Activated gamma-delta T cell (primary cell): ENCODE measurements at regions not wholly inside any gene's neighbourhood (a gene's known extent, or its start where the extent isn't known, plus 50 kb on each side); places are given as distances from the start of the nearest gene placed in this dataset.
"Not testable (repeated sequence)": the region's sequence is repeated elsewhere in the genome, so short reads cannot be mapped to it uniquely, and the experiment has no call there.

Source experiments
- DNase-seq: peaks from one replicate; lab custom pipeline; 2025; lab: John Stamatoyannopoulos, UW

DNA sequence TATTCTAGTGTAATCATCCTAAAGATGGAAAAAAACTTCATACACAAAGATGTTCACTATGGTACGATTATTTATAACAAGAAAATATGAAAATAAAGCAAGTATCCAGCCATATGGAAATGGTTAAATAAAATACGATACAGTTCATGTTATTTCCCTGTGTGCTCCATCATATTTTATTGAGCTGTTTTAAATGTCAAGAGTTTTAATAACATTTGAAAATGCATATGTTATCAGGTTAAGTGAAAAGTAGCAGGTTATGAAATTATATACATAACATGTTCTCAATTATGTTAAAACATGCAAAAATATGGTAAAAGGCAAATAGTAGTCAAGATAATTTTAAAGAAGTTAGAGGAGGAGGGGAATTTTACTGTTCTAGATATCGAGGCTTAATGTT, 192.0 kb downstream of the HNRNPD start:
- DNase-seq = no peak

DNA sequence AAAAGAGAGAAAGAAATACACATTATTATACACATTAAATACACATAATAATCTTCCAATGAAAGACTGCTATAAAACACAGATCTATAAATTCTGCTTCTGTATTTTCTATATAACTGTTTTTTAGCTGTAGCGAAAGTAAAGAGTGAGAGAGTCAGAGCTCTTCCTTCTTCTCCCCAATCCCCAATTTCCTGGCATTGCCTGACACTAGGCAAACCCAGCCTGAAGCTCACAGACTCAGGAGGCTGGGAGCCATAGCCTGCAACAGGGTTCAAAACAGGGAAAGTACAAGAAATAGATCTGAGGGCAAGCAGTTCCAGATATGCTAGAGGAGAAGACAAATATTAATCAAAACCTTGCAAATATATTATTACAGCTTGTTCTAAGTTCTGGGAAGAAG, 201.6 kb downstream of the HNRNPD start:
- no peak for DNase-seq

DNA sequence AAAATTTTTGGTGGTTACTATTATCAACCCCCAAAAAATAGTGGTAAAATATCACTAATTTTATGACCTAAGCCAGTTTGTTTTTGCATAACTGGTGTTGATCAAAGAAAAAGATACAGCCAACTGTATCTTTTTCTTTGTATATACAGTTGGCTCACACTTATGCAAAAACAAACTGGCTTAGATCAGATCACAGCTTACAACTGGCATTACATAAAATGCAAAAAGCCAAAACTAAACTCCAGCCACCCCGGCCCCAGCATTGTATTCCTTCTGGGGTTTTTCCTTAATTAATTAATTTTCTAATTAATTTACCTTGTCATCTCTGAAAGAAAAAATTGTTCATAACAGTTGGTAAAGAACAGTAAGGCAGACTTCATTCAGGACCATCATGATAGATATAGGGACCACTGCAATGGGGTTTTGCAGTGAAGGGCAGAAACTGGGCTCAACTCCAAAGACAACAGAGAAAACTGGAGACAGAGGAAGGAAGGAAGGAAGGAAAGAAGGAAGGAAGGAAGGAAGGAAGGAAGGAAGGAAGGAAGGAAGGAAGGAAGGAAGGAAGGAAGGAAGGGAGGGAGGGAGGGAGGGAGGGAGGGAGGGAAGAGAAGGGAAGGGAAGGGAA, 202.1 kb downstream of the HNRNPD start:
- no peak for DNase-seq

DNA sequence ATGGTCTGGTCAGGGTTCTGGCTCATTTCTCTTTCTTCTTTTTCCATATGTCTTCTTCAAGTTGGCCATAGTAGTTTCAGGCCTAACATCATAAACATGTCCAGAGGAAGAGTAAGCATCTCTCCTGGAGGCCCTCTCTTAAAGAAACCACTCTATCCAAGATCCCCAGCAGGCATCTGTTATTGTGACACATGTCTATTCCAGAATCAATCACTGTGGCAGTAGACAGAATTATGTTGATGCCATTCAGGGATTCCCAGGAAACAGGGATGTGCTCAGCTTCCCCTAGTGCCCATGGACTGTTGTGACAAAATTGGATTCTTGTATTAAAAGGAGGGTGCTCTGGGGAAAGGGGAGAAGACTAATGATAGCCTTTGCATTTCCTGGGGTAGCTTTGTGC, 224.0 kb downstream of the HNRNPD start:
- no peak for DNase-seq

DNA sequence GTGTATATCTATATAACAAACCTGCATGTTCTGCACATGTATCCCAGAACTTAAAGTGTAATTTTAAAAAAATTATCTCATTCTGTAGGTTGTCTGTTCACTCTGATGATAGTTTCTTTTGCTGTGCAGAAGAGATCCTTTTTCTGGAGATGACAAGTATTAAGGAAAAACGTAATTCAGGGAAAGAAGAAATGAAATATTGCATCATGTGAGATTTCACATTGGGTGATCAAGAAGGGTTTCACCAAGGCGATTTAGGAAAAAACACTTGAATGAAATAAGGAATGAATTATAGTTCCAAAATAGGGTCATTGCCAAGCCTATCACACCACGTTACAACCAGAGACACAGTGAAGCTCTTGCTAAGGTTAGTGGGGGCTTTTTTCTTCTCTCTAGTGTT, 227.9 kb downstream of the HNRNPD start:
- no peak for DNase-seq

DNA sequence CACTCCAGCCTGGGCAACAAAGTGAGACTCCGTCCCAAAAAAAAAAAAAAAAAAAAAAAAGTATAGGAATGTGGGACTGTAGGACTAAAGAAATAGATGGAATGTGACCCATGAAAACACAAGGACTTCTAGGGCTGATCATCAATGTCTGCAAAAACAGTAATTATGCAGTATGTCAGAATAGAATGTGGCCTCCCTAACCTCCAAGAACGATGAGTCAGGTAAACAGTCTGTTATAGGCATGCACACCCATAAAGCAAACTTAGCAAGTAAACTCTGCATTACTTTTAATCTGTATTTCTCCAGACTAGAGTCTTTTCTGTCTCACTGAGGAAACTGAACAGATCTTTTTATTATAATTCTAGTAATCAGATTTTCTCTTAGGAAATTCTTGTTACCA, 233.4 kb downstream of the HNRNPD start:
- DNase-seq = no peak

DNA sequence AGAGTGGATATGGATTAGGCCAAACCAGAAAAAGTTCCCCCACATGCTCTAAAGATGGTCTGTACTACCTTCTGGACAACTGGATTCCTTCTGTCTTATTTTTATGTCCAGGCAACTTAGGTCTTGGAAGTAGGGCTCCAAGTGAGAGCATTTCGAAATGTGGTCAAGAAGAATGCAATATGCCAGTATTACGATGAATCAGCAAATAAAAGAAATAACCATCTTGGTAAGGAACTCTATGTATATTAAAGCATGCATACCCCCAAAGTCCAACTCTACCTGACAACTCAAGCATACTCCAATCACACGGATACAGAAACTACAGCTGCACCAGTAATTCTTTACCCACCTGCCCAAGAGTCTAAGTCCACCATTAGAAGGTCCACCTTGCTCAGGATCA, 234.5 kb downstream of the HNRNPD start:
- DNase-seq = no peak

DNA sequence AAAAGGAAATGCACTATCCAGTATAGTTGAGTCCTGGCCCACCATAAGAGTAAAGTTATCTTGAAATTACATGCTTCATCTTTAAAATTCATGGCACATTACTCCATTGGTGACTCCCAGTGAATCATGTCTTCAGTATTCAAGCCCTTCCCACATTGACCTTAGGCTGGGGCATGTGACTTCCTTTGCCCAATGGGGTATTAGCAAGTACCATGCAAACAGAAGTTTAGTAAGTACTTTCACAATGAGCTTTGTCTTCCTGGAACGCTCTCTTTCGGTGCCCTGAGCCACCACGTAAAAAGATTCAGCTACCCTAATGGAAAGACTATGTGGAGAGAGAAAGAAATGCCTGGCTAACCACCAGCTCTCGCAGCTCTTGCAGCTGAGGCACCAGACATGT, 235.4 kb downstream of the HNRNPD start:
- DNase-seq = no peak

DNA sequence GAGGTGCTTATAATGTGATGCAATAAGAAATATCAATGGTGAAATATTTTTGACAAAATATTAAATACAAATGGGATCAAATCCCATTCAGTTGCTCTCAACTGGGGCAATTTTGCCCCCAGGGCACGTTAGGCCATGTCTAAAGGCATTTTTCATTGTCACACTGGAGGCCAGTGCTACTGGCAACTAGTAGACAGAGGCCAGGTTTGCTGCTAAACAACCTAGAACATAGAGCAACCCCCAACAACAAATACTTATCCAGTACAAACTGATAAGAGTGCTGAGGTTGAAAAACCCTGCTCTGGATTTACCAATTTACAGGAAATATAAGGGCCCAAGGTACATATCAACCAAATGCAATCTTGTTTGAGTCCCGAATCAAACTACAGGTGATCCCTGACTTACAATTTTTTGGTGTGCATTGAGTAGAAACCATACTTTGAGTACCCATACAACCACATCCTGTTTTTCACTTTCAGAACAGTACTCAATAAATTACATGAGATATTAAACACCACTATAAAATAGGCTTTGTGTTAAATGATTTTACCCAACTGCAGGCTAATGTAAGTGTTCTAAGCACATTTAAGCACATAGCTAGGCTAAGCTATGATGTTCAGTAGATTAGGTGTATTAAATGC, 237.5 kb downstream of the HNRNPD start:
- no peak for DNase-seq

DNA sequence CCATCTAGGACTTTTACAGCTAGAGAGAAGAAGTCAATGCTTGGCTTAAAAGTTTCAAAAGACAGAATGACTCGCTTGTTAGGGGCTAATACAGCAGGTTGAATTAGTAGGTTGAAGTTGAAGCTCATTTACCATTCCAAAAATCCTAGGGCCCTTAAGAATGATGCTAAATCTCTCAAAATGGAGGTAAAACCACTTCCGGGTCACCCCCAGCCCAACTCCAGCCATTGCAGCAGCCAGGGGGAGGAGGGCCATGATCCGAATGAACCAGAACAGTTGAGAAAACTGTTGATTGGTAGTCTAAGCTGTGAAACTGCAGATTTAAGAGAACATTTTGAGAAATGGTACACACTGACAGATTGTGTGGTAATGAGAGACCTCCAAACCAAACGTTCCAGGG, 245.4 kb downstream of the HNRNPD start:
- DNase-seq = no peak

DNA sequence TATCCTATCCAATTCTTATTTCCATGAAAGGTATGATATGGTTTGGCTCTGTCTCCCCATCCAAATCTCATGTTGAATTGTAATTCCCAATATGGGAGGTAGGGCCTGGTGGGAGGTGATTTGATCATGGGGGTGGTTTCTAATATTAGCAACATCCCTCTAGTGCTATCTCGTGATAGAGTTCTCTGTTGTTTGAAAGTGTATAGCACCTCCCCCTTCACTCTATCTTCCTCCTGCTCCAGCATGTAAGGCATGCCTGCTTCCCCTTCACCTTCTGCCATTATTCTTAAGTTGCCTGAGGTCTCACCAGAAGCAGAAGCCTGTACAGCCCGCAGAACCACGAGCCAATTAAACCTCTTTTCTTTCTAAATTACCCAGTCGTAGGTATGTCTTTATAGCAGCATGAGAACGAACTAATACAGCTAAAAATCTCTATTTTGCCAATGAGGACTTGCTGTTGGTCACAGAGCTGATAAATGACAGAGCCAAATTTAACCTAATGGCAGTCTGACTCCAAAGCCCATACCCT, 247.2 kb downstream of the HNRNPD start:
- DNase-seq = no peak

DNA sequence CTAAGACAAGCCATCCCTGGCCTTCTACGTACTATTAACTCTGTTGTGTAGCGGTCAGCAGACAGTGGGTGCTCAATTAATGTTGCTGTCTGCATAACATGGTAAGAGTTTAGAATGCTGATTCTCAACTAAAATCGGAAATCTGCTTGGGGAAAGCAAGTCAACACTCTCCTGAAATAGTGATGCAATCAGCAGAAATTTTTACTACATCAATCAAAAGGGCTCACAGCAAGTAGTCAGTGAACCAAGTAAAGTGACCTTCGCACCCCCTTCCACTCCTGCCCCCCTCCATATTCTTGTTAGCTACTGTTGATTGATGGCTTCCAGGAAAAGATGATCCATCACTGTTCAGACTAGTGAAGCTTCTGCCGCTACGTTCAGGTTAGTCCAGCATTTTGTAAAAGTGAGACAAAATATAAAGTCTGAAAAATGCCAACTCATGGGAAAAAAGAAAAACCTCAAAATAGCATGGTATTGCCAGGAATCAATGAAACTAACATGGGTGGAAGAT, 247.9 kb downstream of the HNRNPD start:
- no peak for DNase-seq

DNA sequence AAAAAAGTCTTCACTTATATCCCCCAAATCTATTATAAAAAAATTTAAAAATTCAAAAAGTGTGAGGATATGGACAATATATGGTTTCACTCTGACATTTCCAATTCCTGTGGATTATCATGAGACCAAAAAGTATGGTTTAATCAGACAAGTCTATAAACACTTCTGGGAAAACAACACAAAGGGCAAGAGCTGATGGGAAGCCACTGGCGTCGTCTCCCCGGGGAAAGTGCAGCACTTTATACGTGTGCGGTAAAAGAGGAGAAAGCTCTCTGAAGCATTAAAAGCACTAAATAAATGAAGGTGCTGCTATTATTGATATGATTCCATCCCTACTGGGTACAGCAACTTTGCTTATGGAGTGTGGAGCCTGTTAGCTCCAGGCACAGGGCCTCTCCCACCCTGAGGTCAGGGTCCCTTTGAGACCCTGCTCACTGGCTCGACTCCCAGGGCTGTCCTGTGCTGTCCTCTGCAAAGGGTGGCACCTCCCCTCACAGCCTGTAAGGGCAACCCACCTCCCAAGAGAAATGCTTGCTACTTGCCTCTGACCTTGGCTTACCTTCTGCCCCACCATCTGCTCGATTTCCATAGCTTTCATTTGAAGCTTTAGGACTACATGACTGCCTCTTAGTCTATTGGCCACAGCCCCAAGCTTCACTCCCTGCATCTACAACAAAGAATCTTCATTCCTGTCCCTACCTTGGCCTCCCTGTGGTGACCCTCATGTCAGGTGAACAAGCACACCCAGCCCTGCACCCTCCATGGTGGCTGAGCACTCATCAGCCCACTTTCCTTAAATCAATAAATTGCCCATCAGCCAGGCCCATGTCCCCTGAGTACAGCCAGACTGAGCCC, 248.6 kb downstream of the HNRNPD start:
- DNase-seq = no peak

DNA sequence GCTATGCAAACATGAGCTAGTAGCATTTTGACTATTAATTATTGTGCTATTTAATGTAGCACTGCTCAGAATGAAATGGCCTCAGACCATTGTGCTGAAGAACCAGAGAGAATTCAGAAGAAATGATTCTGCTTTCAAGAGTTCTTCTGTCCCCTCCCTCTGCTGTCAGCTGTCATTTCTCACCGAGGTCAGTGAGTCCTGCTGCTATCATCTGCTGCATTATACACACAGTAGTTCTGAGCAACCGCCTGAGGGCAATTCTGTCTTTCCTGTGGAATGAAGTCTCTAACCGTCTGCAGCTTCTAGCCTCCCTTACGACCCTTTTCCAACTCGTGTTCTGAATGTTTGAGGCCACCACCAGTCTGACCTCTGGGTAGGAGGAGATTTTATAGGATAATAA, 249.4 kb downstream of the HNRNPD start:
- DNase-seq = no peak

DNA sequence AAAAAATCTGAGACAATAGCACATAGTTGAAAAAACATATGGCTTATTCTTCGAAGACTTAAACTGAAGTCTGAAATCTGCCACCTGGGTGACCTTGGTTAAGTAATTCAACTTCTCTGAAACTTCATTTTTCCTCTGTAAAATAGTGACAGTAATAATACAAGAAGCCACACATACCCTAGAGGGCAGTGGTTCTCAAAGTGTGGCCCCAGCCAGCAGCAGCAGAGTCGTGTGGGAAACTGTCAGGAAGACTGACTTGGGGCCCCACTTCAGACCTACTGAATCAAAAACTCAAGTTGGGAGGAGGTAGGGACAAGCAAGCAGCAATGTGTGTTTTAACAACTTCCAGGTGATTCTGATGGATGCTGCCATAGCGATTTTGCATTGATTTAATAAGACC, 249.9 kb downstream of the HNRNPD start:
- no peak for DNase-seq

DNA sequence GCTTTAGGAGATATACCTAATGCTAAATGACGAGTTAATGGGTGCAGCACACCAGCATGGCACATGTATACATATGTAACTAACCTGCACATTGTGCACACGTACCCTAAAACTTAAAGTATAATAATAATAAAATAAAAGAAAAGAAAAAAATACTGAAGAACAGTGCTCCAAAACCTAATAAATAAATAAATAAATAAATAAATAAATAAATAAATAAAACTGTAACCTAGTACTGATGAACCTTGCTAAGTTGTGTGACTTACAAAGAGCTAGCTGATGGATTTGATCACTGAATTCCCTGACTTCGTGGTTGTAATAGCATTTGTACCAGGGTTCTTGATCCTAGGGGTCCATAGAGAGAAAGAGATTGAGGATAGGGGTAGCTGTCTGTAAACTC, 258.6 kb downstream of the HNRNPD start:
- not testable (repeated sequence) for DNase-seq

DNA sequence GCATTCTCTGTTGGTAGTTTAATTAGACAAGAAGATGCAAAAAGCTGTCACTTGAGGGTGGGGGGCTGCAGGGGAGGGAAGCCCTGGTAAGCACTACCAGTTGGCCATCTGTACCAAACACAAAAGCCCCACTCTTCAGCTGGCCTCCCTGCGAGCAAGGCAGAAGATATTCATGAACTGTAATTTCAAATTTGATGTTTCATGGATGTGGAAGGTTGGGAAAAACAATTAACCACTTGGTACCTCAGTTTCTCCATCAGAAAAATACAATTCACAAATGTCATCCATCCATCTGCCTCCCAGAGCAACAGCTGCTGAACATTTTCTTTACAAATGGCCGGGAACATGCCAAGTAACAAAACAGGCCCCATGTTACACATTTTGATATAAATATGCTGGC, 265.3 kb downstream of the HNRNPD start:
- DNase-seq = no peak

DNA sequence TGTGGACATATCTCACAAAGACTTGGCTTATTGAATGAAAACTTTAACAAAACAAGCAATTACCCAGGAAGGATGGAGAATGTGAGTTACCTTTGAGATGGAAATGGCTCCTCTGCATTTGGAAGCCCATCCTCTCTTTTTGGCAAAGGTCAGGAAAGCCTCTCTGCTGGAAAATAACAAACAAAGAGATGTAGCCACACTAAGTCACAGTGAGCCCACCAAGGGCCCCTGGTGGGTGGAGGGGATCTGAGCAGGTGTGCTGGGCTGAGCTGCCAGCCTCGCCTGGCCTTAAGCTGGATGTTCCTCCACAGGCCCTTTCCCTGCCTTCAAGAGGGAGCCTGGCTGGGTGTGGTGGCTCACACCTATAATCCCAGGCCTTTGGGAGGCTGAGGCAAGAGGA, 269.2 kb downstream of the HNRNPD start:
- no peak for DNase-seq

DNA sequence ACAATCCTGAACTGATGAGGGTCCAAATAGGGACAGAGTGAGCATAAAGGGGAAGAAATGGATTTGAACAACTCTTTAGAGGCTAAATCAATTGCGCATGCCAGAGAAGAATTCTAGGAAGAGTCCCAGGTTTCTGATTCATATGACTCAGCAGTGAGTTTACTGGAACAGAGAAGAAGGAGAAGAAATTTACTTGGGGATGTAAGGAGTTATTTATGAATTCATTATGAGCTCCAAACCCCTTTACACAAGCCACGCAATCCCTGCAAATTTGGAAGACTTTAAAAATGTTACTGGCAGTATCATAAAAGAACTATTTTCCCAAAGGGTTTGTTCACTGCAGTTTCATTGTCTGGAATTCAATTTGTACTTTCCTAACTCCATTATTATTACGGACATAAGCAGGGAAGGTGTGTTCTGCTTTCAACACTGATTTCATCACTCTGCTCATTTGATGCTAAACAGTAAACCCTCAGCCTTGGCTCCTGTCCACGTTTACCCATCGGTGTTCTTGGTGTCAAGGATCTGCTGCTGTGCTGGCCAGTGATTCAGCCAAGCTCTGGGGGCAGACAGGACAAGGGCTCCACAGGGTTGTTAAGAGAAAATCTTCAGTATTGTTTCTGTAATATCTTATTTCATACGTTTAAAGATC, 273.7 kb downstream of the HNRNPD start:
- DNase-seq = no peak

DNA sequence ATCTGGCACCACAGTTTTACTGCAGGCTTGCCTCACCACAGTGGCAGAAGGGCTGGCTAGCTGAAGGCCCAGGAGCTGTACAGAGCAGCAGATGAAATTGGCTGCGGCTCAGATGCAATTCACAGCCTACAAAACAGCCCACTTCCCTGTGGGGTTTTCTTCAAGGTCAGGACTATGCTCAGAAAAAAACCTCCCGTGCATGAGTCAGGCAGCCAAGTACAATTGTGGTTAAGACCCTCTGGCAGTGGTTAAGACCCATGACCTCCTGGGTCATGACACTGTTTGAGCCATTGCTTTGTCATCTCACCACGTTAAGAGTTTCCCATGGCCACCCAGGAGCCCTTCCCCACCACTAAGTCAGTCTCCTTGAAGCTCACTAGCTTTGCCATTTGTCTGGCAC, 276.3 kb downstream of the HNRNPD start:
- no peak for DNase-seq

DNA sequence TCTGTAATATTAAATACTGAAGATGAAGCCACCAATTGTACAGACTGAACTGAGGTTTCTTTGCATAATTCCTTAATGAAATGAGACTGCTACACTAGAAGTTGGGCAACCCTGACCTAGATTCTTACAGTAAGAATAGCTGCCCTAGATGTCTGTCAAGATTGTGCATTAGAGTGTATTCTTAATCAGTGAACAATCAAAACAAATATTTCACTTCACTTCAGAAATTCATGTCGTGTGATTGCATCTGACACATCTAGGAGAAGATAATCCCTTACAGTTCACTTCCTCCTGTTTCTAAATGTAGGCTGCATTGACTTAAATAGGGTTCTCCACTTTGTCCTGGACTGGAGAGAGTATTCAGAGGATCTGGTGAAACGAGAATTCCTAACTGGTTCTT, 283.1 kb downstream of the HNRNPD start:
- DNase-seq = no peak

DNA sequence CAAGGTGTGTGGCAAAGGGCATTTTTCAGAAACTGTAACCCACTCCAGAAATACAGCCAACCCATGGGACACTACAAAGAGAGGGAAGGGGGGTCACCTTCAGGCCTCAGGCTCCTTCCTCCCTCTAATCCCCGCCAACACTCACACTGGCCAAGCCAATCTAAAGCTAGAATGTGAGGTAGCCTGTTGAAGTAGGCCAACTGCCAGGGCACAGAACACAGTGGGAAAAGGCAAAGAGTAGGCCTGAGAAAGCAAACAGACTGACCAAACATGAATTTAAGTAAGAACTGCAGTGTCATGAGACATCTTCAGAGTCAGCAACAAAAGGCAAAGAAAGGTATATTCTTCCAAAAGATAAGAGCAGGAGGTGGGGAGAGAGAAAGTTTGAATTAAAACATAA, 289.0 kb downstream of the HNRNPD start:
- DNase-seq = no peak
